Activated T-helper 2 cell treated with anti-CD3 and anti-CD28 coated beads, Interferon-gamma antibody, Interleukin-2, Interleukin-4, amounts not matched to agents 10 μg/mL and 5 μg/mL and 100 μg/mL, durations not matched to agents 14 hours and 24 hours and 36 hours (primary cell): ENCODE measurements at regions not wholly inside any gene's neighbourhood (a gene's known extent, or its start where the extent isn't known, plus 50 kb on each side); places are given as distances from the start of the nearest gene placed in this dataset.

Source experiments
- DNase-seq: peaks from one replicate; pipeline ENCODE4 v3.0.0; 2021; ENCODE audit warnings: low spot score
- H3K27ac Mint-ChIP-seq: one replicate; pipeline ENCODE4 v1.8.0; 2021; ENCODE audit warnings: mixed read lengths
- H3K27me3 Mint-ChIP-seq: one replicate; pipeline ENCODE4 v1.8.0; 2021; ENCODE audit warnings: low read depth, mixed read lengths
- H3K36me3 Mint-ChIP-seq: one replicate; pipeline ENCODE4 v1.8.0; 2021; ENCODE audit warnings: low read depth, mixed read lengths
- H3K4me1 Mint-ChIP-seq: one replicate; pipeline ENCODE4 v1.8.0; 2021; ENCODE audit warnings: low read depth, mixed read lengths
- H3K4me3 Mint-ChIP-seq: one replicate; pipeline ENCODE4 v1.8.0; 2021; ENCODE audit warnings: low read depth, mild to moderate bottlenecking, moderate library complexity, mixed read lengths
- H3K9me3 Mint-ChIP-seq: one replicate; pipeline ENCODE4 v1.8.0; 2021; ENCODE audit warnings: mixed read lengths
- intact Hi-C: fragments of 100-400 bp; cut with micrococcal nuclease; formaldehyde crosslinking; loops from one replicate; pipeline ENCODE4 v1.15.1; 2023

DNA sequence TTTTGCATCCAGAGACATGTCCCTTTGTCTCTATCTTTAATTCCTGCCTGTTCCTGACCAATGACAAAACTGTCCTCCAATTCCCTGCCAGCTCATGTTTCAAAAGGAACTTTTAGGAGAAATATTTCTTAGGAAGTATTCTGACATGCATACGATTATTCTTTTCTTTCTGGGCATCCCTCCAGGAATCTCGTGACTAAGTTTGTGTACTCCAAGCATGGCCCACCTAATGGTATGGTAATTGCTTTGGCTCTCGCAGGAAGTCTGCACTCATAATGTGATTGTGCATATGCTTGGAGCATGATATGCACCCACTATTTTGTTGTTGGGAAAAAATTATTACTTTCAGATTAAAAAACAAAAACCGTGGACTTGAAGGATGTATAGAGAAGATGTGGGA, 256.4 kb downstream of the PRDM2 start:
- DNase-seq, result no peak
- H3K27me3 Mint-ChIP-seq, result no peaks in the 10 kb centered on the region
- intact Hi-C loops, result no loop called here
- no peaks in the 10 kb centered on the region for H3K9me3 Mint-ChIP-seq
- no peak overlapping the region for H3K4me3 Mint-ChIP-seq
- H3K27ac Mint-ChIP-seq, result no peak overlapping the region
- H3K36me3 Mint-ChIP-seq, result no peaks in the 10 kb centered on the region
- H3K4me1 Mint-ChIP-seq, result no peaks in the 10 kb centered on the region

DNA sequence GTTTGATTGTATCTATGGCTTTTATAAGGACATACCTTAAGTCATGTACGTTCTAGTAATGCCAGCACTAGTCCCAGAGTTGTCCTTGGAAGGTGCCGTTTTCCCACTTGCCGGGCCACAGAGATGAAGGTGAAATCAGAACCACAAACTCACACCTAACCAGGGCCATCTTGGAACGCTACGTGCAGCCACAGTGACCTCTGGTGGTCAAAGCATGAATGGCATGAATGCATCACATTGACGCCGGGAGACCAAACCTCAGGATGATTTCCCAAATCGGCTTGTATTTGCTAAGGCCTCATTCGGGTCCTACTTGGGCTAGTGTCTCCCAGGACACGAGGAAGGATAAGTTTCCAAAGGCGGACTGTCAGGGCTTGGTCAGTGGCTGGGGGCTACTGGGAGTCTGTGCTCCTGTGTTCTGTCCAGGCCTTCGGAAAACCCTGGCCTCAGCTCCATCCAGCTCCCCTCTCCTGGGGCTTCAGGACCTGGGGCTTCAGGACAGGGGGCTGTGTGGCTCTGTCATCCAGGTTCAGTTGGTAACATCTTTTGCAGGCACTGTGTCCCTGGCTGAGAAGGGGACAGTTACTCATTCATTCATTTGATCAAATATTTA, 260.5 kb downstream of the PRDM2 start:
- no peaks in the 10 kb centered on the region for H3K27me3 Mint-ChIP-seq
- no peaks in the 10 kb centered on the region for H3K4me1 Mint-ChIP-seq
- H3K27ac Mint-ChIP-seq, result no peak overlapping the region

DNA sequence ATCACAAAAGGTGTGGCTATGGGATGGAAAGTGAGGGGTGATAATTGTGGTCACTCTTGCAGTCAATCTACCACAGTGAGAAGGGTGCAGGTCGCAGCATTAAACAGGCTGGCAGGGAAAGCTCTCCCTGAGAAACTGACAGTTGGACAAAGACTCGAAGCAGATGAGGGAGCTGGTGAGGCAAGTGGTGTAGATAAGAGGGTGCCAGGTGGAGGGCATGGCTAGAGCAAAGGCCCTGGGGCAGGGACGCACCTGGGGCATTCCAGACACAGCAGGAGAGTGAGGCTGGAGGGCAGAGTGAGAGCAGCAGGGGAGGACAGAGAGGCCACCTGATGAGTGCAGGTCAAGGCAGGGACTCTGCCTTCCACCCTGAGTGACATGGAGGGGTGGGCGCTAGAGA, 264.8 kb downstream of the PRDM2 start:
- Mint-ChIP-seq H3K9me3 (no peaks in the 10 kb centered on the region), H3K36me3 (no peaks in the 10 kb centered on the region), H3K27me3 (no peaks in the 10 kb centered on the region), H3K4me1 (no peaks in the 10 kb centered on the region), H3K4me3 (no peak overlapping the region), H3K27ac (no peak overlapping the region)
- DNase-seq, result no peak
- intact Hi-C loops, result no loop called here

More for the DNA sequence above, 260.5 kb downstream of the PRDM2 start:
- Mint-ChIP-seq H3K4me3 (no peak overlapping the region), H3K9me3 (no peaks in the 10 kb centered on the region), H3K36me3 (no peaks in the 10 kb centered on the region)
- DNase-seq, result peak; percentile 16
- intact Hi-C loops, result loop anchor here (1.0 kb wide), 1 partner anchor 295 kb away; no protein-coding TSS in a partner anchor

DNA sequence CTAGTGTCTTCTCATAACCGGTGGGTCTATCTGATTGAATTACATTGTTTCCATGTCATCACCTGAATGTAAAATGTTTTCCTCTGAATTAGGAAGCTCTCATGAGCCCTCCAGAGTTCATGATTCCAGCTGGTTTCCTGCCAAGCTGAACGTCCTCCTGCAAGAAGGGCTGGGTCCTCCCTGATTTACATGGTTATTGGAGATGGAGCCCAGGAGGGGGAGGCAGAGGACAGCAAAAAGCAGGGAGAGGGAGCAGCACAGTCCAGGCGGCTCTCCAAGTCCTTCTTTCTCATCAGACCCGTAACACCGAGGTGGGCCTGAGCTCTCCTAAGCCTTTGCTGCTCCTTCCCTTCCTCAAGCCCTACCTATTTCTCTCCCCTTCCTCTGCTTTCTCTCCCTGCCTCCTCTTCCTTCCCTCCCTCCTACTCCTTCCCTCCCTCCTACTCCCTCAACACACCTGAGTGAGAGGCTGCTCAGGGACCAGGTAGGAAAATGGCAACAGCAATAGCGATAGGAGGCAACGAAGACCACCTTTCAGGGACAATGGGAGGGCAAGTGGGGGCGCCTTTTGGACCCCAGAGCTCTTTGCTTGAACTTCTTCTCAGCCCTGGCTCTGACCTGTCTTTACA, 265.9 kb downstream of the PRDM2 start:
- Mint-ChIP-seq H3K9me3 (peaks cover 9% of the 10 kb centered on the region), H3K27ac (no peak overlapping the region), H3K36me3 (no peaks in the 10 kb centered on the region), H3K27me3 (no peaks in the 10 kb centered on the region), H3K4me1 (no peaks in the 10 kb centered on the region), H3K4me3 (no peak overlapping the region)
- no peak for DNase-seq
- intact Hi-C loops, result no loop called here

DNA sequence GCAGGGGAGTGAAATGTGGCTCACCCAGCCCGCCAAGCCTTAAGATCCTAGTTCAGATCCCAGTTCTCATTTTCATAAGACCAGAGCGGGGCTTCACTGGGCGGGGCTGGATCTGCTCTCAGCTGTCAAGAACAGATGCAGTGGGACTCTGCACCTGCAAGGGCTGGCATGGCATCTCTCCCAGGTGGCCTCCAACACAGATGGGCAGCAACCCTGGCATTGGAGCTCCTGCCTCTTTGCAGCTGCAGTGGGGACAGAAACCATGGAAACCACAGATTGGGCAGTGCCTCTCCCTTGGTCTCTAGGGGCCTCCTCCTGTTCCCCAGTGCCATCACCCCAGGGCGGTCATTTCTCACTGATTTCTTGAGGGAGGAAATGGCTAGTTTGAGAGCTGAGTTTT, 267.7 kb downstream of the PRDM2 start:
- H3K9me3 Mint-ChIP-seq, result peaks cover 19% of the 10 kb centered on the region
- H3K27me3 Mint-ChIP-seq, result no peaks in the 10 kb centered on the region
- H3K36me3 Mint-ChIP-seq, result no peaks in the 10 kb centered on the region
- no peak overlapping the region for H3K4me3 Mint-ChIP-seq
- H3K4me1 Mint-ChIP-seq, result no peaks in the 10 kb centered on the region
- no peak overlapping the region for H3K27ac Mint-ChIP-seq
- no peak for DNase-seq
- intact Hi-C loops, result no loop called here

DNA sequence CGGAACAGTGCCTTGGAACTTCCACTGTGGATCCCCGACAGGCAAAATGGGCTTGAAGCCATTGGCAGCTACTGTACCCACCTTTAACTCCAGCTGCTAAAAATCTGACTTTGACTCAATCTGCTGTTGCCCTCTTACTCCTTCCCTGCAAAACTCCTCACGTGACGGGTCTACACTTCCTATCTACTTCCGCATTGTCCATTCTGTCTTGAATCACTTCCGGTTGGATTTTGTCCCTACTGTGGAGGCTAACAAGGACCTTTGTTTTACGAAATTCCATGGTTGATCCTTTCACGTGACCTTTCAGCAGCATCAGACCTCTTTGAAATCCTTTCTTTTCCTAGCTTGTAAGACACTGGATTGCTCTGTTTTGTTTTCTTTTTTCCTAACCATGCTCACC, 268.4 kb downstream of the PRDM2 start:
- no peaks in the 10 kb centered on the region for H3K4me1 Mint-ChIP-seq
- intact Hi-C loops, result no loop called here
- H3K36me3 Mint-ChIP-seq, result no peaks in the 10 kb centered on the region
- H3K4me3 Mint-ChIP-seq, result no peak overlapping the region
- no peaks in the 10 kb centered on the region for H3K27me3 Mint-ChIP-seq
- no peak overlapping the region for H3K27ac Mint-ChIP-seq
- peaks cover 23% of the 10 kb centered on the region for H3K9me3 Mint-ChIP-seq
- DNase-seq, result no peak

DNA sequence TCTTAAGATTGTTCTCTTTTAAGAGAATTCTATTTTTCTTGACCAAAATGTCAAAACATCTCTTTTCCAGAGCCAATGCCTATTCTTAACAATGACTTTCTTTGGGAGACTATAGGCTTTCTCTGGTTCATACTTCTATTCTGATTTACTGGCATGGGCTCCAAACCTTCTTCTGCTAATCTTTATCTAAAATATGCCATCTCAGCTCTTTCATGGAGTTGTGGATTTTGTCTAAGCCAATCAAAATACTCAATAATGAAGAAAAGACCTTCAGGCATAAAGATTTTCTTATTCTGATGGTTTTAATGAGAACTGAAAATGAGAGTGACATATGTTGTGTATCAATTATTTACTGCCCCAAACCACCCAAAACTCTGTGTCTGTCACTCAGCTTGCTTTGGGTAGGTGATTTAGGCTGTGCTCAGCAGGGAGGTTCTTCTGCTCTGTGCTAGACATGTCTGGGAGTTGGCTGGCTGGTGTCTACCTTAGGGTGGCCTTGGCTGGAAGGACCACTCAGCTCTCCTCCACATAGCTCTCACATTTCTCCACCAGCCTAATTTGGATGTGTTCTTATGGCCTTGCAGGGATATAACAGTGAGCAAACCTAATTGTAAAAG, 270.8 kb downstream of the PRDM2 start:
- intact Hi-C loops, result no loop called here
- H3K36me3 Mint-ChIP-seq, result no peaks in the 10 kb centered on the region
- no peak for DNase-seq
- H3K4me3 Mint-ChIP-seq, result no peak overlapping the region
- H3K27ac Mint-ChIP-seq, result no peak overlapping the region
- no peaks in the 10 kb centered on the region for H3K4me1 Mint-ChIP-seq
- no peaks in the 10 kb centered on the region for H3K27me3 Mint-ChIP-seq
- H3K9me3 Mint-ChIP-seq, result peaks cover 23% of the 10 kb centered on the region

DNA sequence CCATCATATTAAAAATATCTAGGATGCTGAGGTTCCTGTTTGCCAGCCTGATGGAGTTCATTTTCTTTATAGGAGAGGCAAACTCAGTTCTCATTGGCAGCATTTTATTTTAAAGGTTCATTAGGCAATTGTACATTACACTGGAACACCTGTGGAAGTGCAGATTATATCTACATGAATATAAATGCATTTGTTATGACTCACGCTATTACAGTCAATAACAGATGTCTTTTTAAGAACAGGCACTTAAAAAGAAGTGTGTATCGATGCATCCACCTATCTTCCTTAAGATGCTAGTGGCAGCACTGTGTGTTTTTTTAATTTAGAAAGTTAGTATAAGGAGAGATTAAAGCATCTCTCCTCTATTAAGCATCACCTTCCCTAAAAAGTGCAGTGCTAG, 276.5 kb downstream of the PRDM2 start:
- no peak overlapping the region for H3K27ac Mint-ChIP-seq
- no peaks in the 10 kb centered on the region for H3K4me1 Mint-ChIP-seq
- no peaks in the 10 kb centered on the region for H3K27me3 Mint-ChIP-seq
- H3K9me3 Mint-ChIP-seq, result peaks cover 8% of the 10 kb centered on the region
- DNase-seq, result no peak
- no peak overlapping the region for H3K4me3 Mint-ChIP-seq
- intact Hi-C loops, result no loop called here
- no peaks in the 10 kb centered on the region for H3K36me3 Mint-ChIP-seq

DNA sequence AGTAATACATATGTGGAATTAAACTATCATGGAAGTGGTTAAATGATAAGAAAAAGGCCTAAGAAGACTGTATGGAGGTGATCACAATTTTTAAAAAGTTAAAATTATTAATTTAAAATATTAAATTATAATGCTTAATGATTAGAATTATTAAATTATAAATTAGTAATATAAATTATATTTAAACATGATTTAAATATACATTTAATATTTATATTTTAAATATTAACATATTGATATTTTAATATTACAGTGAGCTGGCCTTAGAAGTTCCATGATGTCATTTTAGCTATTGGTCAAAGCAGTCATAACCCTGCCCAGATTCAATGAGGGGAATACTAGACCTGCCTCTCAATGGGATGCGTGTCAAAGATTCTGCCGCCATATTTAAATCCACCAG, 281.2 kb downstream of the PRDM2 start:
- intact Hi-C loops, result no loop called here
- DNase-seq, result no peak
- Mint-ChIP-seq H3K27ac (no peak overlapping the region), H3K9me3 (no peaks in the 10 kb centered on the region), H3K36me3 (no peaks in the 10 kb centered on the region), H3K4me3 (no peak overlapping the region), H3K27me3 (no peaks in the 10 kb centered on the region), H3K4me1 (no peaks in the 10 kb centered on the region)

DNA sequence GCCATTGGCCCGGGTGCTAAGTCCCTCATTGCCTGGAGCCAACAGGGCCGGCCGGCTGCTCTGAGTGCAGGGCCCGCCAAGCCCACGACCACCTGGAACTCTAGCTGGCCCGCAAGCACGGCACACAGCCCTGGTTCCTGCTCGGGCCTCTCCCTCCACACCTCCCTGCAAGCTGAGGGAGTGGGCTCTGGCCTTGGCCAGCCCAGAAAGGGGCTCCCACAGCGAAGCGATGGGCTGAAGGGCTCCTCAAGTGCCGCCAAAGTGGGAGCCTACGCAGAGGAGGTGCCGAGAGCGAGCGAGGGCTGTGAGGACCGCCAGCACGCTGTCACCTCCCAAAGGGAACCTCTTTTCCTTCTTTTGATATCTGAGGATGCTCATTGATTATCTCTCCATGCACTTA, 283.4 kb downstream of the PRDM2 start:
- Mint-ChIP-seq H3K4me1 (no peaks in the 10 kb centered on the region), H3K27ac (no peak overlapping the region), H3K9me3 (no peaks in the 10 kb centered on the region), H3K36me3 (no peaks in the 10 kb centered on the region), H3K27me3 (no peaks in the 10 kb centered on the region), H3K4me3 (no peak overlapping the region)
- intact Hi-C loops, result no loop called here
- no peak for DNase-seq

DNA sequence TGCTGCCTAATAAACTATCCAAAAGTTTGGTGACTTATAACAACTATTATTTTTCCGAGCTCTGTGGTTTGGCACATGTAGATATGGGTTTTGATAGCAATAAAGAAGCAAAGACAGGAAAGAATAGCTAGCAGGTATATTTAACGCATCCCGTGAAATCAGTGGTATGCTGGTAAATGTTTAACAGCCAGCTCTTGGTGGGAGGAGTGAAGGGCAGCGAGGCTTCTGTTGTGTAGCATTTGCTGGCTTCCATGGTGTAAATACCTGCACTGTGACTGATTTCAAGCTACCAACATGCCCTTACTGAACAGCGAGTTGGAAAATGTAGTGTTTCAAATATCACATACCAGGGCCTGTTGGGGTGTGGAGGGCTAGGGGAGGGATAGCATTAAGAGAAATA, 291.0 kb downstream of the PRDM2 start:
- H3K27me3 Mint-ChIP-seq, result no peaks in the 10 kb centered on the region
- no peak overlapping the region for H3K4me3 Mint-ChIP-seq
- no peak overlapping the region for H3K27ac Mint-ChIP-seq
- no peak for DNase-seq
- peaks cover 3% of the 10 kb centered on the region for H3K9me3 Mint-ChIP-seq
- H3K36me3 Mint-ChIP-seq, result no peaks in the 10 kb centered on the region
- intact Hi-C loops, result no loop called here
- H3K4me1 Mint-ChIP-seq, result no peaks in the 10 kb centered on the region

DNA sequence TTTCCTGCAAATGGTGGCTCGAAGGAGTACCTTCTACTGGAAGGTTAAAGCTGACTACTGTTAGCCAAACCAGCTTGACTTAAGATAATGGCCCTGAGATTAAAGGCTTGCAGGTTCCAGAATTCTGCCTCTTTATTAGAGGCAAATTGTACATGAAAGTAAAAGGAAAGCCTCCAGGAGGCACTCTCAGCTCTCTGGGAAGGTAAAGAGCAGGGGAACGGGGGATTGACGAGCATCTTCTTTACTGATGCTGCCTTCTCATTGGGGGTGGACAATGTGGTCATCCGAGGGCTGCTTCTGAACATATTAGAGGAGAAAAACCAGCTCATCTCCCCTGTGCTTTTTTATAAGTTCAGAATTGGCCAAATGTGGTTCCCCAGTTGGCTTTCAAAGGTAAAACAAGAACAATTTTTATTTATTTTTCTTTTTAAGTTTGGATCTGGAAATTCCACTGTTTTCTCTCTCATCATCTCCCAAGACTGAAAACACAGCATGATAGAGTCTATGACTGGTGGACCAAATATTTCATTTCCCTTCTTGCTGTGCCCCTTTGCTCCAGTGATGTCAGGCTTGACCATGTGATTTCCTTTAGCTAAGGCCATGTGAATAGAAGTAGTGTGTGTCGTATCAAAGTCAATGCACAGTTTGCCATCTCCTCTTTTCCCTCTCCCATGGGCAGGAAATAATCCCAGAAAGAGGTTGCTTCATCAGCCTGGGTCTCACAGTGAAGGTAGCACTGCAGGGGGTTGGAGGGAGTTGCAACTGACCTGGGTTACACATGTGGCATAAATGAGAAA, 292.7 kb downstream of the PRDM2 start:
- H3K27me3 Mint-ChIP-seq, result no peaks in the 10 kb centered on the region
- no peak overlapping the region for H3K27ac Mint-ChIP-seq
- H3K4me1 Mint-ChIP-seq, result no peaks in the 10 kb centered on the region
- no peak for DNase-seq
- H3K4me3 Mint-ChIP-seq, result no peak overlapping the region
- H3K36me3 Mint-ChIP-seq, result no peaks in the 10 kb centered on the region
- intact Hi-C loops, result no loop called here
- peaks cover 10% of the 10 kb centered on the region for H3K9me3 Mint-ChIP-seq

DNA sequence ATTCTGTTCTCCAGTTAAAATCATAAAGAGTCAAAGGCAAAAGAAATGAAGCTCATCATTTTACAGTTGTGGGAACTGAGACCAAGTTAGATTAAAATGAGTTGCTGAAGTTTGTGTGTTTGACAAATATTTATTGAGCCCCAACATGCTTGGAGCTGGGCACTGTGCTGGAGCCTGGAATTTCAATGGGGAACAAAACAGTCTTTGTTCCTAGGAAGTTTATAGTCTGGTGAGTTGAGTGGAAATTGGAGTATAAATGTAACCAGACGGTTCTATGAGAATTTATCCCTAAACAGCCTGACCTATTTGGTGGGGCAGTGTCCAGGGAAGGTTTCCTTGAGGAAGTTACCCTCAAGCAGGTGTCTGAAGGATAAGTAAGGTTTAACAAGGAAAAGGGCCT, 294.4 kb downstream of the PRDM2 start:
- no peak overlapping the region for H3K27ac Mint-ChIP-seq
- H3K27me3 Mint-ChIP-seq, result no peaks in the 10 kb centered on the region
- DNase-seq, result no peak
- H3K9me3 Mint-ChIP-seq, result peaks cover 13% of the 10 kb centered on the region
- H3K4me1 Mint-ChIP-seq, result no peaks in the 10 kb centered on the region
- no peaks in the 10 kb centered on the region for H3K36me3 Mint-ChIP-seq
- intact Hi-C loops, result no loop called here
- no peak overlapping the region for H3K4me3 Mint-ChIP-seq
